ENCODE measurements at regions not wholly inside any gene's neighbourhood (a gene's known extent, or its start where the extent isn't known, plus 50 kb on each side); places are given as distances from the start of the nearest gene placed in this dataset.

DNA sequence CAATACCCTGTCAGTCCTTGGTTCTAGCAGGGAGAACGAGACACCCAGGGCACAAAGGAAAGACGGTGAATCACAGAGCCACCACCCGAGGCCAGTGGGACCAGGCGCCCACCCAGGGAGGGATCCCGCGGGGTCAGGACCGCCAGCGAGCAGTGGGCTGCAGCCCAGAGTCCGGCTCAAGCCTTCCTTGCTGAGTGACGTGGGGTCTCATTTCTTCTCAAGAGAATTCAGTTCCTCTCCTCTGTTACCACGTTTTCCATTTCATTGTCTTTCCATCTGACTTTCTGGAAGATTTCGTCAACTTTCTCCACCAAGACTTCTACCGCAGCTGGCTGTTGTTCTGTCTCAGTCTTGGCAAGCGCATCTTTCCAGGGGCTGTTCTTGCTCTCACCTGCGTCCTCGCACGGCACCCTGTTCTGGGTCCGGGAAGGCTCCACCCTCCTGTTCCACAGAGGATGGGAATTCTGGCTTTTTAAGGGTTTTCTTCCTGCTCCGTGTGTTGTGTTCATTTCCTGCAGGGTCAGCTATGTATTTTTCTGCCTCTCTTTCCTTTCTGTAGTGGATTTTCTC is 248.6 kb downstream of the NDUFA10 start:
- DNase-seq, result no peak

DNA sequence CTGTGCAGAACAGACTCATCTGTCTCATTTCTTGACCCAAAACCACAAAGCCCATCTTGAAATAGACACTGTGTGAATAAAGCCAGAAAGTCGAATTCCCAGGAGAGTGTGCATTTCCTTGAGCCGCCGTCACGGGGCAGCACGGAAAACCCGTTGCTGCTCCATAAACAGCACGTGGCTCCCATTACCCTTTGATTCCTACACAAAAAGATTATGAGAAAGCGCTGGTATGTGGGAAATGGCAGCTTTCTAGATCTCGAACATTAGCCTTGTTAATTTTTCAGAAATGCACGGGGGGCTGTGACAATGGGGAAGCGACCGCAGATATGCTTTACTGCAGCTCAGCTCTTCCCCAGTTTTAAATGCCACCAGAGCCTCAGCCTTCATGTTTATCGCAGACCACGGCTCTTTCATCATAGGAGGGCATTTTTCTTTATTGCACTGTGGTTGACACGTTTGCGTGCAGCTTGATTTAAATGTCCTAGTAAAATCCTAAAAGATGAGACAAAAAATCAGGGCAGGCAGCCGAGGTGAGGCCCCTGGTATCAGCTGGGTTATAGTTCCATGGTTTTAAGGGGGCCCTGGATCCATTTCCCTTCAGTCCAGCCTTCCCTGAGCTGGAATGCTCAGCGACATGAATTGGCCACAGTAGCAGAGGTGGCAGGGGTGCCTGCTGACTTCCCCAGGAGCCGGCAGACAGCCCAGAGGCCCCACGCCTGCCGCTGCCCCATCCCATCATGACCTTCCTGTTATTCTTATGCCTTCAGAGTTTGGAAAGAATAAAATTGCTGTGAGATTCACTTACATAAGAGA is 249.3 kb downstream of the NDUFA10 start:
- no peak for DNase-seq

DNA sequence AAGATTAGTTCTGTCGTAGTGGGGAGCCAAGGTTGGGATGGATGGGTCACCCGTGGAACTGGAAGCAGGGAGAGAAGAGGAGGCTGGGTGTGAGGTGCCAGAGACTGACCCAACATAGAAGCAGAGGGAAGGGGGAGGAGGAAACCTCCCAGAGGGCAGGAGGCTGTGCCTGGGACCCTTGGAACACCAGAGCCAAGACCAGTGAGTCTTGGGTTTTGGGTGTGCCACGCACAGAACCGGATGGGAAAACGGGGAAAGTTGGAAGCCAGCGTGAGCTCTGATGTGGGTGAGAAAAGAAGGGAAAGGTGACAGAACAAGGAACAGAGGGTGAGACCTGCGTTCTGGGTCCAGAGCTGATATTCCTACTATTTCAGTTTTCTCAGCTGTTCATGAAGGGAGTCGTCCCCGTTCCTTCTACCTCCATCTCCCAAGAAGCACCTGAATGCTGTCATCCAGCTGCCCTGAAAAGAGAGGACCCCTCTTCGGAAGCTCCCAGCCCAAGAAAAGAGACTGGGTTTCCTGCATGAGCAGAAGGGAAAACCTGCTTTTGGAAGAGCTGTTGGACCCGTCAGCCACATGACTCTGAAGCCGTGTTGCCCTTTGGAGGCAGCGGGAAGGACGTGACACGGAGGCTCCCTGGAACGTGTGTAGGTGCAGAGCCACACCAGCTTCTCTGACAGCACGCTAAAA is 250.1 kb downstream of the NDUFA10 start:
- DNase-seq, result no peak

DNA sequence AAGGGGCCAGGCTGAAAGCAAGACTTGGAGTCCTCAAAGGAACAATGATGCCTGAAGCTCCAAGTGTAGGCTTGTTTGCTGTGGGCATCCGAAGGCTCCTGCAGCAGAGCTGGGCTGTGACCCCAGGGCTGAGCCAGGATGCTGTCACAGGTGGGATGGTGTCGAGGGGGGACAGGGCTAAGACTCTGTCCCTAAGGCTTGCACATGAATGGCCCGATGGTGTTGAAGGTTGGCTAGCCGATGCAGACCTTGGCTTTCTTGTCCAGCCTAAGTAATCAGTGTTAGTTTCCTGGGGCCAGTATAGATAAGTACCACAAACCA is 251.0 kb downstream of the NDUFA10 start:
- DNase-seq, result no peak

DNA sequence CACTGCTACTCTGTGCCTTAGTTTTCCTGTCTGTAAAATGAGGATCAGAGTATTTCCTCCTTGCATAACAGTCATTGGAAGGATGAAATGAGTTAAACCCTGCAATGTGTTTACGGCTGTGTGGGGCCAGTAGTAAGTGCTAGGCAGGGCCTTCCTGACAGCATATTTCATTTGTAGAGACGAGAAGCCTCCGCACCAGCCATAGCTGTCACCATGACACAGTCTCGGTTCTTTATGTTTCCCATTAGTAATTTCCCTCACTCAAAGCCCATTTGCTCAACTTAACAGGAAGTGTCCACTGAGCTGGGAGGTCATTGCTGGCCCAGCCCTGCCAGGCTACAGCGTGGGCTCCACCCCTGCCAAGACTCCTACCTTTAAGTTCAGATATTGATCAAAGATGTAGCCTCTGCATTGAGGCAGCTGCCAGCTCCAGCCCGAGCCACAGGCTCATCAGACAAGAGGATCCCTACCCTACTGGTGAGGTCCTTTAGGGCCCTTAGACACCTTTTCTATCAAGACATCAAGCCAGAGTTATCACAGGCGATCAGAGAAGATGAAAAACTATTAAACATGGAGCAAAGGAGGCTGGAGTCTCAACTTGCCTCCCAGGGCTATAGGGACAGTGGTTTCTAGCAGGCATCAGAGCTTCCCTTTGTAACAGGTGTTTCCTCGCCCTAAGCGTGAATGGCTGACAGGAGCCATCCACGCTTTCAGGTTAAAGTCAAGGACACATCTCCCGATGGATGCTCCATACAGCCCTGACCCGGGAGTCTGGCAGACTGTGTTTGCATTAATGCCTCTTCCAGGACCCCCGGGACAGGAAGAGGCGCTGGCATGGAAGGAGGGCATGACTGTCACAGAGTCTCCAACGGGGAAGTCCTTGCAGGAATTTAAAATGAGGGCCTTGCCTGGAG is 251.7 kb downstream of the NDUFA10 start:
- no peak for DNase-seq

DNA sequence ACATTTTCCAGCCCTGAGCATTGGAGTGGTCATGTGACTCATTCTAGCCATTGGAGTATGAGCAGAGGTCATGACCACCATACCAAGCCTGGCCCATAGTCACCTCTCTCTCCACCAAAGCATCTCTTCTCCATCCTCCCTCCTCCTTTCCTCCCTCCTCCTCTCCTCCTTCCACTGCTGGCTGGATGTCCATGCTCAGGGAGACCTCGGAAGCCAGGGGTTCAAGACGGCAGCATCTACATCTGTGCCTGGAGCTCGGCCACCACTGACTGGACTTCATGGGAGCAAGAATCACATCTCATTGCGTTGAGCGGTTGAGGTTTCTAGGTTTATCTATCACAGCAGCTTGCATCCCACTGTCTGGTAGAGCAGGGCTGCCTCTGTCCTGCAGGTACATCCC is 252.4 kb downstream of the NDUFA10 start:
- no peak for DNase-seq

DNA sequence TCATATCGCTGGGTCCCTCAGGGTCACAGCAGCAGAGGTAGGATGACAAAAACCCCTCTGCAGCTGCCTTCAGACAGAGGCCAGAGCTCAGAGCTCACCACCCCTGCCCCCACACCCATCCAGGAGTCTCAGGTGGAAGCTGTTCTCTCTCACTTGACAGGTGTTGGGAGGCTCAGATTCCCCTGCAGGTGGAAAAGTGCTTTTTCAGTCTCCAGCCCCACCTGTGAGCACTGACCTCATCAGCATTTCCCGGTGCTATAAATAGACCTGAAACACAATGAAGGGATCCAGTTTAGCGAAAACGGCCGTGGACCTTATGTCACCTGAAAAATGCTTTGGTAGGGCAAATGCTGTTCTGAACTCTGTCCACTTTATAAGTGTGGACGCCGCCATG is 254.9 kb downstream of the NDUFA10 start:
- no peak for DNase-seq

DNA sequence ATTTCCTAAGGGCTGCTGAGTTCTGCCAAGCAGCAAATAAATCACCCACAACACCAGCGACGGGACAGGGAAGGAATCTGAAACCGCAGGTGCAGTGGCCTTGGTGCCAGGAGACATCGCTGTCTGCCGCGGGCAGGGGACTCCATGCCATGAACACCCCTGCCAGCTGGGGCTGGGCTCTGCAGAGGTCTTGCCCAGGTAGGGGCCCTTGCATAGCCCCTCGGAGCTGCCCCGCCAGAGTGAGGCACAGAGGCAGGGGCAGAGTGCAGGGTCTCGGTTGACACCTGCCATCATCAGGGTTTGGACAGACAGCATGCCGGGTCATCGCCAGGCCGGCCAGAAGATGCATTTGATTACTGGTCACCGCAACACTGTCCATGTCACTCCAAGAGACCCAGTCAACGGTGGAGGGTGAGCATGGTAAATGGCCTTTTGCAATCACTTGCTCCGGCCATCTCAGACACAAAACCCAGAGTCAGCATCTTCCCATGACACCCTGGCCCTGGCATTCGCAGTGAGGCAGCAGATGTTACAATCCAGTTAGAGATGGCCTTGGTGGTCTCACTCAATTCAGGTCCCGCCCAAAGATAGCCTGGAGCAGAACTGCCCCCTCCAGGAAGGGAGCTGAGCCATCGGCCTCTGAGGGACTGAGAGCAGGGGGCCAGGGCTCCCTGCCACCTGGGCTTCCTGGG is 255.4 kb downstream of the NDUFA10 start:
- no peak for DNase-seq

DNA sequence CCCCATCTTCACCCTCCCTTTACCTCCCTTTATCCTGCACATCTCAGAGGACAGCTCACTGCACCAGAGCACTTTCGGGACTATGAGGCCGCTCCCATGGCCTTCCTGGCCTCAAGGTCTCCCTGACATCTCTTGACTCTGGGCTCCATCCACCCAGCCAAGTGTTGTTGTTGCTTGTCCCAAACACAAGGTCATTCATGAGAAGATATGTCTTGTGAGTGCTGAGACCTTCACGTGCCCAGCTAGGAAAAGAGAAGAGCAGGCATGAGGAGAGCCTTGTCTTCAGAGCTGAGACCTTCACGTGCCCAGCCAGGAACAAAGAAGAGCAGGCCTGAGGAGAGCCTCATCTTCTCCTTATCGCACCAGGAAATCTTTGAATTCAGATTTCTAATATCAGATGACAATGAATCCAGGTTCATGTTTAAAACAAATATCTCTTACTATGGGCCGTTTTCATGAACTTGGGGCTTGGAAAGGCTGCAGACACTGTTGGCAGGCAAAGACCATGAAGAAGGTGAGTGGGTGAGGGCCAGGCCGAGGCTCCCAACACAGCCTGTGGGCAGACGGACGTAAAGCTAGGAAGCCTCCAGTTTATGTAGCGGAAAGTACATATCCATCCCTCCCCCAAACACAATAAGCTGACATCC is 256.1 kb downstream of the NDUFA10 start:
- DNase-seq, result no peak

DNA sequence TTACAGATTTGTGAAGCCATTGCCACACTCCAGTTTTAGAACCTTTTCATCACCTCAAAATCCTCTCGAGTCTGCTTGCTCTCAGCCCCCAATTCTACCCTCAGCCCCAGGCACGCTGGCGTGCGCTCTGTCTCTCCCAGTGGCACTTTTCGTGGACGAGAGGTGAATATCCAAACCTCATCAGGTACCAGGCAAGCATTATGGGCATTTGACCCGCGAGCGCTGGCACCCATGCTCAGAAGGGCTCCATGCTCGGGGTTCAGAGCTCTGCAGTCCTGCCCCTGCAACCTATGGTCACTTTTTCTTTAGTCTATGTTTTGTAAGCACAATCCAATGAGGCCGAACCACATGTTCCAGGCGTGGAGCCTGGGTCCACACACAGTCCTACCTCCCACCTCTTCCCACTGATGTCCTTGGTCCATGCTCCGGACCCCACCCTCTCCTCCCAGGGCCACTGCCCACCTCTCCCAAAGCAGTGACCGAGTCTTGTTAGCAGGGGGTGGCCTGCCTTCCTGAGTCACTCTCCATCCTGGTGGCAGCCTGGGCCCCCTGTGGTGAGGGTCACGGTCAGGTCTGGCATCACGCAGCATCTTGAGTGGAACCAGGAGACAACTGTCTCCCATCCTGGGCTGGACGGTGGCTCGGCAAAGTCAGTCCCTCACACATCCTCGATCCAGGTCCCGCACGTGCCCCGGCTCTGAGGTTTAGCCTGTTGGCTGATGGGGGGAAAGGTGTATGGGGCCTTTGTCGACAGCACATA is 256.9 kb downstream of the NDUFA10 start:
- DNase-seq, result no peak

DNA sequence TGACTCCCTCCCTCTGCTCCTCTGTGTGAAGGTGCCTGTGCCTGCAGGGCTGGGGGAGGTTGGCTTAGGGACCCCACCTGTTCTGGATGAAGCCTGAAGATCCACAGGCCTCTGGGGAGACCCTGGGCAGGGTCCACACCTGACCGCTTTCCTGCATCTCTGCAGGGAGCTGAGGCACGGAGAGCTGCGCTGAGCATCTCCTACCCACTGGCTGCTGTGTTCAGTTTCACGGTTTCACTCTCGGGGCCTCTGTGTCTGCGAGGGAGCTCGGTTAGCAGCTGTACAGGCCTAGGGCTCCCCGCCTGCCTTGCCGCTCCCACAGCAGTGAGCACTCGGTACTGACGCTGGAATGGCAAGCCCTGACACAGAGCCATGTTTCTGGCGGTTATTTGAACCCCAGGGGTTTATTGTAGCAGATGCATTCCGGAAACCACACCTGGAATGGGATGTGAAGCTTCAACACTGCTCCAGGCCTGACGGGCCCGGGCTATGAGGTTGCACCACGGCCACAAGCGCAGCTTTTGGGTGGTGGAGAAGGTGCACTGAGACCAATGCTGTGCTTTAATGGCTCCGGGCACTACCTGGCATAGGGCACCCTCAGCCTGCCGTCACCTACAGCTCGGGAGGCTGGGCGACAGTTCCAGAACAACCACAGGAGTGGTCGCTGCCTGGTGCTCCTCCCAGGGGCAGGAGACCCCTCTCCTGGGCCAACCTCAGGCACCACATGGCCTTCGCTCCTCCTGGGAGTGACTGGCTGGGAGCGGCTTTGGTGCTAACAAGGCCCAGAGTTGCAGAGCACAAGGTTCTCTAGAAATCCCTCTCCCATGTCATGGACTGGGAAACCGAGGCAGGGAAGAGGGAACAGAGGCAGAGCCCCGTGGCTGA is 257.9 kb downstream of the NDUFA10 start:
- no peak for DNase-seq

DNA sequence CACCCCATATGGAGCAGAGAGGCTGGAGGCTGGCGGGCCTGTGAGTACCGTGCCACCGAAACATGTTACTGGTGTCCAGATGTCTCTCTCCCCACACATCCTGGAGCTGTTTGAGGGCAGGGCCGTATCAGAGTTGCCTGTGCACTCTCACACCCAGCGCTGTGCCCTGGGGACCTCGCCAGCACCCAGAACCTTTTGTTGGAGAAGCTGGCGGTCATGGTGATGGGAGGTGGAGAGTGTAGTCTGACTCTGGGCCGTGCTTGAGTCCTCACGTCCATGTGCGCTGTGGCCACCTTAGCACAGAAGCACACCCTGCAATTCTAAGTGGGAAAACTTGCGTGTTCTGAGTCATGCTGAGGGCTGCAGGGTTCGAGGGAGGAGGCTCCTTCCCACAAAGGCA is 259.2 kb downstream of the NDUFA10 start:
- DNase-seq, result no peak

DNA sequence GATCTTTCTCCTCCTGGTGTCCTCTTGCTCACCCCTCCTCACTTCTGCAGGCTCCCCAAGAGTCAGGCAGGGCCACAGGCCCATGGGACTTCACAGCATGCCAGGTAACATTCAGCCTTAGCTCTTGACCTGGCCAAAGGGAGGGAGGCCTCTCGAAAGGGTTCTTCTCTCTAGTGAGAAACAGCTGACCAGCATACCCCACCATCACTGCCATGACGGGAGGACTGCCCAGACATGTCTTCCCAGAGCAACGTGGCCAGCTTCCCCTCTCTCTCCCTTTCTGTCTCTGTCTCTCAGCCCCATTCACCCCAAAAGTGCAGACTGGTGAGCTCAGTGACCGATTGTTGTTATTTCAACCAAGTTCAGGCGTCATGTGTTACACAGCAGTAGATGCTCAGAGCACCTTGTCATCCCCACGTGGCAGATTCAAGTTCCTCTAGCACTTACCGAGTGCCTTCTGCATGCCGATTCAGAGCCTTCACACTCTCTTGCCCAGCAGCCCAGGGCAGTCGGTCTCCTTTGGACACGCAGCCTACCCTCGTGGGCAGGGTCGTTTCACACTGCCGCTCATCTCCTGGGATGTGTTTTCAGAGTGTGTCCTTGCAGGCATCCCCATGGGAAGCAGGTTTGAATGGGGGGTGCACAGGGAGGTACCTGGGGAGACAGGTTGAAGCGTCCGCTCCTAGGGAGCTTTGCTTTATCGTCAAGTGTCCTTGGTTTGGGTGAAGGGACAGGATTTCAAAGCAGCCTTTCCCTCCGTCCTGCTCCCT is 259.9 kb downstream of the NDUFA10 start:
- DNase-seq, result no peak

DNA sequence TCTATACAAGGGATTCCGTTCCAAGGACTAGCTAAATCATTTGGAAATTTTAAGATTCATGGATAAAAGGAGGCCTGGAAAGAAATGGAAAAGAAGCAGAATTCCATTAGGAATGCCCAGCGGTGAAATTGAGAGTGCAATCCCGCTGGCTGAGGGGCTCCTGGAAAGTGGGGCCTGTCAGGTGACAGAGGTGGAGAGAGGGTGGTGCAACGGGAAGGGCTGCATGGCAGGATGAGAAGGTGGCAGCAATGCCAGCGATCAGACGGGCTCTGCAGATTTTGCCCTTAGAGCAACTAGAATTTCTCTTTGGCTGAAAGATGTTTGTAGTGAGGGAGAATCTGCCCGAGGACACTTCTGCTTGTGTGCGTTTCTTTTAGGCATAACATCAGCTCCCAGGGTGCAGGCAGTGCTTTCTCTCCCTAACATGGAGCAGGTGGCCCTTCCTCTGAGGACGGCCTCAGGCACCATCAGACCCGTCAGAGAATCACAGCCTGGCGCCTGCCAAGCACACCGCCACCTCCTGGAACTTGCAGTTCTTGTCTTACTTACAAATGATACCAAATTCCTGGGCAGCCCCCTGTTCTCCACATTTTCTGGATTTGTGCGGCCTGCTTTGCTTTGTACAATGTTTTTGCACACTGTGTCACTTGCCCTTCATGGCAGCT is 261.6 kb downstream of the NDUFA10 start:
- no peak for DNase-seq

DNA sequence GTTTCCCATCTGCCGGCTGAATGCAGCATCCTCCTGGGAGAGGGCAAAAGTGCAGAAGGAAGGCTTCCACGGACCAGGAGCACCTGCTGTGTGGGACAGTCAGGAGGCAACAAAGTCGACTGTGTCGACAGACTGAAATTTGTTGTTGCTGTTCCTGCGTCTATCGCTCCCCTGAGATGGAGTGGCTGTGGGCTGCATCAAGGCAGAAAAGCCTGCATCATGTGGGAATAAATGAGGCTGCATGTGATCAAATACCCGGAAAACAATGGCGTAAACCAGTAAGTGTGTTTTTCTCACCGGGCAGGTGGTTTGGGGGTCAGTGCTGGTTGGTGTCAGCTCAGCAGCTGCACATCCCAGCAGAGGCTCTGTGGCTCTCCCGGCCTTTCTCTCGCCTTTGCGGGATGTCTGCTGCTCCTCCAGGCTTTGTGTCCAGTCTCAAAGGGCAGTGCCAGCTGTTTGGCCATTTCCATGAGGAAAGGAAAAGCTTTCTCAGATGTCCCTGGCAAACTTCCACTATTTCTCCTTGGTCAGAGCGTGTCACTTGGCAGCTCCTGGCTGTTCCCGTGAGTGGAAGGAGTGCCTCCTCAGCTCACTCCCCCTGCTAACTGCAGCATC is 262.4 kb downstream of the NDUFA10 start:
- DNase-seq, result no peak

DNA sequence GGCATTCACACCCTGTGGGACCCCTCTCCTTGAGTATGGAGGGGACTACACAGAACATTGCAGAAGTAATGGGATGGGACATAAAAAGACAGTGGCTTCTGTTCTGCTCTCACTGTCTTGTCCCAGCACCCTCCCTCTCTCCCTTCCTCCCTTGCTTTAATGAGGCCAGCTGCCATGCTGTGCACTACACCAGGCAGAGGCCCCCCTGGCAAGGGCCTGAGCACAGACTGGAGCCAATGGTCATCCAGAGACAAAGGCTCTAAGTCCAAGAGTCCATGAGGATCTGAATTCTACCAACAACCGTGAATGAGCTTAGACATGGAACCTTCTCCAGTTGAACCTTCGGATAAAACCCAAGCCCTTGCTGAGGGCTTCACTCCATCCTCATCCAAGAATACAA is 263.0 kb downstream of the NDUFA10 start:
- DNase-seq, result no peak

DNA sequence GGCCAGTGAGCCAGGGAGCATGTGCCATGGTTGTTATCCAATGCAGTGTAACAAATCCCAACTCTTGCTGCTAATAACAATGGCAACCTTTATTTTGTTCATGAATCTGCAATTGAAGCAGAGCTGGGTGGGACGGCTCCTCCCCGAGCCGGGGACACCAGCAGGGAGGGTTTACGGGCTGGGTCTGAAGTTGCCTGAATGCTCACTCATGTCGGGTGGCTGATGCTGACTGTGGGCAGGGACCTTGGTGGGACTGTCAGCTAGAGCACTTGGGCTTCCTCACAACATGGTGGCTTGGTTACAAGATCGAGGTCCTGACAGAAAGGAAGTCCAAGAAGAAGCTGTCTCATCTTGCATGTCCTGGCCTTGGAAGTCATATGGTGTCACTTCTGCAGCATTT is 264.5 kb downstream of the NDUFA10 start:
- no peak for DNase-seq

DNA sequence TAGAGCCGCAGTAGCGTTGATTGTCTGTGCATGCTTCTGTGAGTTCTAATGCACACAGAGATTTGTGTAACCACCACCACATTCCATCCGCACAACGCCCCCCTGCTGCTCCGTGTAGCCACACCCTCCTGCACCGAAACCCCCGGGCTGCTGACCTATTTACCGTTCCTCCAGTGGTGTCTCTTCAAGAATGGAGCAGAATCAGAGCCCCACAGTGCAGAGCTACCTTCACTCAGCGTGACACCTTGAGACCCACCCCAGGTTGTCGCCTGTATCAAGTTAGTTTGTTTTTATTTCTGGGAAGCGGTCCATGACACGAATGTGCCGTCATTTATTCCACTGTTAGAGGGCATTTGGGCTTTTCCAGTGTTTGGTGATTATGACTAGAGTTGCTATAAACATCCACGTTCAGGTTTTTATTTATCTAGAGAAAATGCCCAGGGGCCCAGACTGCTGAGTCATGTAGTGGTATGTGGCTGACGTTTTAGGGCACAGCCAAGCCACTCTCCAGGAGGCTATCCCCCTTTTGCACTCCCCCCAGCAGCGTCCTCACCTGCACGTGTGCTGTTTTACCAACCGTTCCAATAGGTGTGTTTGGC is 266.8 kb downstream of the NDUFA10 start:
- no peak for DNase-seq

Measured in OCI-M1 (cell line).